IPS-NIHi7 (cell line): ENCODE measurements at regions not wholly inside any gene's neighbourhood (a gene's known extent, or its start where the extent isn't known, plus 50 kb on each side); places are given as distances from the start of the nearest gene placed in this dataset.
A peak's percentile ranks its signal among the peaks of the same experiment; 100 is the strongest.

ENCODE experiments used
- DNase-seq: peaks from one replicate; pipeline ENCODE4 v3.0.0; 2012; ENCODE audit warnings: mixed read lengths; ENCODE audit errors: extremely low spot score

GRCh38 chr7:33813331-33813730 is 92.0 kb upstream of the BMPER start:
- no peak for DNase-seq

DNA sequence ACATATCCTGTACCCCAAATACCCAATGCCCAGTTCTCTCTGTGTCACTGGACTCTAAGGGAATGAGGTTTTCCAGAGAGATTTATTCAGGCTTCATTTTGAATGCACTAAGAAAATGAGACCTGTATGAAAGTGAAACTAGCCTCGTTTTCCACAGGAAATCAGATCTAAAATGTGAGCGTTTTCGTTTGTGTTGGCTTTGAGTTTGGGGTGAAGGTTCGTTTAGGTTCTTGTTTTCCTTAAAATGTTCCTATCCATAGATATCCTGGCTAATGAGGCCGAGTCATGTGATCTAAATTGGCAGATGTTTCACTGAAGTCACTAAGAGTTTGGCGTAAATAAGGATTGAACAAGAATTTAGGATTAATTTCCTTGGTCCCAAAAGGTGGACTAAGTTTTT is 90.9 kb upstream of the BMPER start:
- no peak for DNase-seq

- no peak for DNase-seq
Measured at GRCh38 chr7:33814936-33815335, 90.4 kb upstream of the BMPER start.

GRCh38 chr7:33815336-33815735 is 90.0 kb upstream of the BMPER start:
- no peak for DNase-seq

- DNase-seq, result no peak
Measured at GRCh38 chr7:33816106-33816505, 89.2 kb upstream of the BMPER start.

DNA sequence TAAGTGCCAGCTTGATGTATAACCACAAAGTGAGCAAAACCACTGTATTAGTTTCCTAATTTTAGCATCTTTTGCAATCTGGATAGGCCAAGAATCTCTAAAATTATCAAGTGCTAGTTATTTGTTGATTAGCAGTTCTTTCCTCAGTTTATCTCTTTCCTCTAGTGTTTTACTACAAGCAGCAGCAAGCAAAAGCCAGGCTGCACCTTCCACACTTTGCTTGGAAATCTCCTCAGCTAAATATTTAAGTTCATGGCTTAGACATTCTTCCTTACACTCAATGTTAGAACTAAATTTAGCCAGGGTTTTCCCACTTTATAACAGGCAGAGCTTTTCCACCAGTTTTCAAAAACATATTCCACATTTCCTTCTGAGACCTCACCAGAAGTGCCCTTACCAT is 85.7 kb upstream of the BMPER start:
- DNase-seq, result no peak

- no peak for DNase-seq
Measured at GRCh38 chr7:33820206-33820605, 85.1 kb upstream of the BMPER start.

DNA sequence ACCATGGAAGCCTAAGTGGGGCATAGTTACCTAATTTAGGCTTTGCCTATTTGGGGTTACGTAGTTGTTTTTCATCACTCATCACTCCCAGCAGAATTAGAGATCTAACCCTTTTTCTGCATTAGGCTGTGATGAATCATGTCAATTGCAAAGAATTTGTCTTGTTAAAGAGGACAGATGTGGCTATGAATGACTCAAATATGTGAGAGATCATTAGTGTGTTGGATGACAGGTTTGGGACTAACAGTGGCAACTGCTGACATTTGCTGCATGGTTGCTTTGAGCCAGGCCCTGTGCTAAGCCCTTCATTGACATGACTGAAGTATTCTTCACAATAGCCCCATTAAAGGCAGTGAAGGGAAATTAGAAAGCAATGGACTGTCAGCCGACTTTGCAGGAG is 83.4 kb upstream of the BMPER start:
- DNase-seq, result no peak

GRCh38 chr7:33823913-33824312 is 81.4 kb upstream of the BMPER start:
- DNase-seq, result no peak

- DNase-seq, result no peak
Measured at GRCh38 chr7:33824911-33825459, 80.4 kb upstream of the BMPER start.

GRCh38 chr7:33825644-33826043 is 79.7 kb upstream of the BMPER start:
- DNase-seq, result no peak

- DNase-seq, result no peak
Measured at GRCh38 chr7:33829536-33829935, 75.8 kb upstream of the BMPER start.

DNA sequence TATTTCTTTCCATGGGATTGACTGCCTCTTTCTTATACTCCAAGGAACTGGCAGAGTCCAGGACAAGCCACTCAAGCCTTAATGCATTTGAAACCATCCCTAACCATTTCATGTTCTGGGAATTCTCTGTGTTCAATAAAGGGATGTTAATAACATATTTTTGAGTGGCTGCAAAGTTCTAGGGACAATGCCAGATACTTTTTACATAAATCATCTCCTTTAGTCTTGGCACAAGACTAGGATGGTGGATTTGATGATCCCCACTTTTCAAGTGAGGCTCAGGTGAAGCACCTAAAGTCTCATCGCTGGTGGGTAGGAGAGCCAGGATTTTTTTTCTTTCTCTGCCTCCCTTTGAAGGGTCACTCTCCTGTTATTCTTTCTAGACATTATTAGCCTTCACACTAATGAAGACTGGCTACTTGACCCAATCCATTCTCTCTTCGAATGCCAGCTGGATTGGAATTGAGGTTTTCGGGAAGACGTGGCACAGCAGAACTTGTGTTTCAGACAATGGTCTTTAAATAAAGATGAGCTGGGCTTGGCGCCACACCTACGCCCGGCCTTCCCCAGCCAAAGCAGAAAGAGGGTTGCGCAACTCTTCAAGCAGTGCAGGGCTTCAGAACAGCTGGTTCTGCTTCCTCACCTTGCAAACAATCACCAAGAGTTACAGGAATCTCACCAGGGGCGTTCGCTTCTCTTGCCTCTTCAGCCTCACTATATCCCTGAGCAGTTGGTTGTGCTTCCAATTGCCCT is 73.8 kb upstream of the BMPER start:
- DNase-seq, result no peak

GRCh38 chr7:33832271-33832721 is 73.0 kb upstream of the BMPER start:
- DNase-seq, result no peak

GRCh38 chr7:33836797-33837355 is 68.5 kb upstream of the BMPER start:
- DNase-seq, result peak; percentile 37

GRCh38 chr7:33837356-33837851 is 67.9 kb upstream of the BMPER start:
- DNase-seq, result no peak

GRCh38 chr7:33841031-33841430 is 64.3 kb upstream of the BMPER start:
- no peak for DNase-seq

- DNase-seq, result no peak
Measured at GRCh38 chr7:33841705-33842129, 63.6 kb upstream of the BMPER start.

DNA sequence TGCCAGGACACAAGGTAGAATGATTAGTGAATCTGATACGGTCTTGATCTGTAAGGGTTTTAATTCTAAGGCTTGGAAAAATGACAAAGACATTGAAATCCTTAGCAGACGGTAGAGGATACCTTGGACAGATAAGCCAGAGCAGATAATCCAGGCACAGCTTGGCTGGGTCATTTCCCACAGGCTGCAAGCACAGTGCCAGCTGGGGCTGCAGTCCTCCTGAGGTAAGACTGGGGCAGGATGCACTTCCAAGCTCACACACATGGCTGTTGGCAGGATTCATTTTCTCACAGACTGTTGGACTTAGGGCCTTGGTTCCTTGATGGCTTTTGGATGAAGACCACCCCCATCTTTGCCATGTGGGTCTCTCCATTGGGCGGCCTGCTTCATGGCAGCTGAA is 63.2 kb upstream of the BMPER start:
- no peak for DNase-seq

GRCh38 chr7:33845991-33846509 is 59.3 kb upstream of the BMPER start:
- no peak for DNase-seq

DNA sequence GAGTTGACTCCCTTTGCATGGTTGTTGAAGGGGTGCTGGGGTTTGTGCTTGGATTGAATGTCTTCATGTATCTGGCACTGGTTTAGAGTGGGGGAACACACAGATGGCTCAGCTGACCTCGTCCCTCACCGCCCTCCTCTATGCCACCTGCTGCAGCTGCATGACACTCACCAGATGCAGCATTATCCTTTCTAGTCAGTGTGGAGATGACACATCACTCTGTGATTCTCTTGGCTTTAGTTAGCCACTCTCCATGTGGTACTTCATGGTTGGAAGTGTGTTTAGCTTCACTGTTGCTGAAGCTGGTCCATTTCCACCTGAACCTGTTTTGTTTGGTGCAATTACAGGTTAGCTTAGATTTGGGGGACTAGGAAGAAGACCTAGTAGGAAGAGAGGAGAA is 56.3 kb upstream of the BMPER start:
- no peak for DNase-seq

GRCh38 chr7:33849971-33850559 is 55.3 kb upstream of the BMPER start:
- no peak for DNase-seq

GRCh38 chr7:33850768-33851167 is 54.6 kb upstream of the BMPER start:
- no peak for DNase-seq
